SK-N-SH treated with all-trans-retinoic acid at 6 μM for 48 hours (cell line): ENCODE measurements at regions not wholly inside any gene's neighbourhood (a gene's known extent, or its start where the extent isn't known, plus 50 kb on each side); places are given as distances from the start of the nearest gene placed in this dataset.

Experiments used
- BACH2 ChIP-seq: fragments of 250-450 bp; sonication (Bioruptor Pico); IDR thresholded peaks from 2 replicates; pipeline ENCODE4 v1.9.0; 2021; ENCODE audit warnings: mild to moderate bottlenecking, borderline replicate concordance
- CREB5 ChIP-seq: fragments of 250-450 bp; sonication (Bioruptor Pico); IDR thresholded peaks from 2 replicates; pipeline ENCODE4 v1.5.1; 2020; ENCODE audit warnings: low read depth, mild to moderate bottlenecking, moderate library complexity
- ISL1 ChIP-seq: fragments of 250-450 bp; sonication (Bioruptor Pico); IDR thresholded peaks from 2 replicates; pipeline ENCODE4 v2.1.2; 2022; ENCODE audit warnings: mild to moderate bottlenecking, moderate library complexity
- PATZ1 ChIP-seq: fragments of 250-450 bp; sonication (Bioruptor Pico); IDR thresholded peaks from 2 replicates; pipeline ENCODE4 v1.8.0; 2020; ENCODE audit warnings: mild to moderate bottlenecking, moderate library complexity, borderline replicate concordance
- POU6F1 ChIP-seq: fragments of 250-450 bp; sonication (Bioruptor Pico); IDR thresholded peaks from 2 replicates; pipeline ENCODE4 v1.8.0; 2021; ENCODE audit warnings: low read depth, mild to moderate bottlenecking, moderate library complexity, borderline replicate concordance
- SNAI2 ChIP-seq: fragments of 250-450 bp; sonication (Bioruptor Pico); IDR thresholded peaks from 2 replicates; pipeline ENCODE4 v1.5.0; 2020; ENCODE audit warnings: mild to moderate bottlenecking, moderate library complexity
- TOX ChIP-seq: fragments of 250-450 bp; sonication (Bioruptor Pico); IDR thresholded peaks from 2 replicates; pipeline ENCODE4 v1.8.0; 2021; ENCODE audit warnings: mild to moderate bottlenecking, moderate library complexity, borderline replicate concordance
- ZFP30 ChIP-seq: fragments of 450-650 bp; formaldehyde crosslinking; IDR thresholded peaks from 2 replicates; pipeline ENCODE4 v1.5.0; 2022; ENCODE audit warnings: mild to moderate bottlenecking, moderate library complexity
- ZNF565 ChIP-seq: fragments of 450-650 bp; formaldehyde crosslinking; conservative IDR thresholded peaks from 2 replicates; pipeline ENCODE4 v1.5.0; 2020; ENCODE audit warnings: low read depth, mild to moderate bottlenecking, moderate library complexity

- TF ChIP-seq TOX (CRISPR knock-in tag): no peak
- peak; percentile 75; the same call in 1 of the 2 replicates for TF ChIP-seq CREB5 (CRISPR knock-in tag)
- peak; percentile 71; the same call in 1 of the 2 replicates for TF ChIP-seq PATZ1 (CRISPR knock-in tag)
- TF ChIP-seq ZFP30 (CRISPR knock-in tag): no peak
- peak; percentile 63 for TF ChIP-seq ISL1 (CRISPR knock-in tag)
- peak; percentile 34; the same call in 1 of the 2 replicates for TF ChIP-seq SNAI2
- TF ChIP-seq POU6F1 (CRISPR knock-in tag): no peak
- no peak for TF ChIP-seq BACH2 (CRISPR knock-in tag)
- TF ChIP-seq ZNF565 (CRISPR knock-in tag): no peak
Measured at GRCh38 chr9:115672477-115673316, 480.9 kb upstream of the PAPPA start.
